GM18858 (cell line): ENCODE measurements at regions not wholly inside any gene's neighbourhood (a gene's known extent, or its start where the extent isn't known, plus 50 kb on each side); places are given as distances from the start of the nearest gene placed in this dataset.

Experiments used
- ATAC-seq: cut with Tn5 transposase; IDR thresholded peaks from one replicate; pipeline ENCODE4 v1.9.1; 2021; ENCODE audit not compliant: unreplicated experiment

DNA sequence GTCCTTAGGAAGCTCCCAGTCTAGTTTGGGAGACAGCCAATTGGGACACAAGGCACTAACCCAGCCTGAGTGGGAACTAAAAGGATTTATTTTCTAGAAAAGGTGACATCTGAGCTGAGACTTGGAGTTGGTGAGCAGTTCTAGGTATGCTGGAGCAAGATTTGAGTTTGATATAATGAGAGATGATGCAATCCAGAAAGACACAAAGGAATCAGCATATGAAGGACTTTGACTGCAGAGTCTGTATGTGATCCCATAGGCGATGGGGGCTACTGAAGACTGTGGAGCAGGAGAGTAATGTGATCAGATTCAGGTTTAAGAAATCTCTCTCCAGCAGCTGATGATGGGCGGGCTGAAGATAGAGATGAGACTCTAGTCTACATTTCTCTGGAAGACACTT lies 135.1 kb upstream of the MYCN start:
- no peak for ATAC-seq

DNA sequence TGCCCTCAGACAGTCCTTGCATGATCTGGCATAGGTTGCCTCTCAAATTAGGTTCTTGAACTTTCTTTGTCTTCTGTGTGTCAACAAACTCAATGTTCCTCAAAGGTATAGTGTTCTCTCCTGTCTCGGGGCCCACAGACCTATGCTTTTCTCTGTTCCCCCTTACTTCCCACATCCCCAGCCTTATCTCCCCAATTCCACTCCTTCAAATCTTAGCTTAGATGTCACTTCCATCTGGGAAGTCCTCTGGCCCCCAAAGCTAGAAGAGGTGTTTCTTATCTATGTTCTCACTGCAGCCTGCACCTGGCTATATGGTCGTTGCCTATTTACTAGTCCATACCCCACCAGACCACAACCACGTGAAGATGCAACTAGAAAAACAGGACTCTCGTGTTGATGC lies 134.6 kb upstream of the MYCN start:
- no peak for ATAC-seq

DNA sequence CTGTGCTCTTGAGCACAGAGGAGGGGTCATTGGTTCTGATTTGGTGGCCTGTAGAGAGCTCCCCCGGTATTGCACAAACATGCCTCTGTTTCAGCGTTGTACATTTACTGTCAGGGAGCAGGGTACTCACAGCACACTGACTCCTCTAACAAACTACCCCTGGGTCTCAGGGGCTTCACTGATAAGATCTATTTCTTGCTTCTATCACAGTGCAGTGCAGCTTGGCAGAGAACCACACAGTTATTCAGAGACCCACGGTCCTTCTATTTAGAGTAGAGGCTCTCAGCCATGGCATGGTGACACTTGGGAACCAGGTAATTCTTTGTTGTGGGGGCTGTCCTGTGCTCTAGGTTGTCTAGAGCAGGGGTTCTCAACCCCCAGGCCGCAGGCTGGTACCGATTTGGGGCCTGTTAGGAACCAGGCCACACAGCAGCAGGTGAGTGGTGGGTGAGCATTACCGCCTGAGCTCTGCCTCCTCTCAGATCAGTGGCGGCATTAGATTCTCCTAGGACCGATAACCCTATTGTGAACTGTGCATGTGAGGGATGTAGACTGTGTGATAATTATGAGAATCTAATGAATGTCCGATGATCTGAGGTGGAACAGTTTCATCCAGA lies 133.4 kb upstream of the MYCN start:
- no peak for ATAC-seq

DNA sequence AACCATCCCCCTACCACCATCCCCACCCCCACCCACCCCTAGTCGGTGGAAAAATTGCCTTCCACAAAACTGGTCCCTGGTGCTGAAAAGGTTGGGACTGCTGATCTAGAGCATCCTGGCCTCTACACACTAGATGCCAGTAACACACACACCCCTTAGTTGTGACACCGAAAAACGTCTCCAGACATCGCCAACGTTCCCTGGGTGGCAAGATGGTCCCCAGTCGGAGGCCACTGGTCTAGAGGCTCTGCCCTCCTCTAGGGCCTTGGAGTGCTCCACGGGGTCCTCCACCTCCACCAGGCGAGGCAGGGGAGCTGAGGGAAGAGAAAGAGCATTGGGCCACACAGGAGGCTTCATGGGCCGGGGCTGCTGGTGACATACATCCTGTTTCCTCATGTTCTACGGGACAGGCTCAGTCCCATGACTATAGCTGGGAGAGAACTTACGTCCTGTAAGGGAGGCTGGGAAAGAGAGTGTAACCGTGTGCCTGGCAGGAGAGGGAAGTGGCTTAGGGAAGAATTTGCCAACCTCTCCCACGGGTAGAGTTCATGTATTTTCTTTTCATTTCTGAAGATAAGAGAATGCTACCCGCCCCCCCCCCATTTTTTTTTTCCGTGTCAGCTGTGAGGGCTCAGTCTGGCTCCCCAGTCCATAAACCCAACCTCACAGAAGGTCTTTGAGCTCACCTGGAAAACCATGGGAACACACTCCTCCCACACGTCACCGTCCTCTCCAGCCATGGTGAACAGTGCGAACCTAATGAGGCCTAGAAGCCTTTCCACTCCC lies 132.7 kb upstream of the MYCN start:
- ATAC-seq, result no peak

GRCh38 chr2:15808204-15808910 lies 132.0 kb upstream of the MYCN start:
- ATAC-seq, result no peak

GRCh38 chr2:15808944-15809343 lies 131.4 kb upstream of the MYCN start:
- no peak for ATAC-seq

- no peak for ATAC-seq
These were observed 130.9 kb upstream of the MYCN start for GRCh38 chr2:15809404-15809803.

DNA sequence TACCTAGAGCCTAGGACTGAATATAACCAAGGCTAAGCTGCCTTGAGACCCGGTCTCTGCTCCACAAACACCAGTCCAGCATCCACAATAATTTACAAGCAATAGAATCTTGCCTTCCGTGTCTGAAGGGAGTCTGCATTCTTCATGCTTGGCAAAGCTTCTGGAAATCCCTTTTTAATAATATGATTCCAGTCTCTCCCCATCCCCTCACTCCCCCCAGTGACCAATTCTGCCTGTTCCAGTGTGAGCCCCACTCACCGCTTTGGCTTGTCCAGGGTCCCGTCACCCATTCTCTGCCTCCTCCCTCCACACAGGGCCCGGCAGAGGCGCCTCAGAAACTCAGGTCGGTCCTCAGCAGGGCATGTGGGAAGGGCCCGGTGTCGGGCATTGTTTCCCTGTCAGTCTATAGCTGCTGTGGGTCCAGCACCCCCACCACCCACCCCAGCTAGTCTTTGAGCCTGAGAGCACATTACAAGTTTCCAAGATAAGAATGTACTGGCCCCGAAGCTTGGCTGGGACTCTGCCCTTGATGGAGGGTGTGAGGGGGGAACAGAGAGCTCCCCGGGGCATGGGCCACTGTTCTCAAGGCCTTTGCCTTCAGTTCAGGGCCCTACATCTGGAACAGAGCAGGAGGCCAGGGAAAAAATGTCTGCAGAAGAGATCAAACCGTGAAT lies 129.7 kb upstream of the MYCN start:
- no peak for ATAC-seq

GRCh38 chr2:15811367-15811766 lies 129.0 kb upstream of the MYCN start:
- ATAC-seq, result no peak

GRCh38 chr2:15812187-15812780 lies 128.1 kb upstream of the MYCN start:
- ATAC-seq, result no peak

GRCh38 chr2:15813481-15814266 lies 126.7 kb upstream of the MYCN start:
- ATAC-seq, result no peak

- no peak for ATAC-seq
These were observed 125.9 kb upstream of the MYCN start for GRCh38 chr2:15814403-15814802.

DNA sequence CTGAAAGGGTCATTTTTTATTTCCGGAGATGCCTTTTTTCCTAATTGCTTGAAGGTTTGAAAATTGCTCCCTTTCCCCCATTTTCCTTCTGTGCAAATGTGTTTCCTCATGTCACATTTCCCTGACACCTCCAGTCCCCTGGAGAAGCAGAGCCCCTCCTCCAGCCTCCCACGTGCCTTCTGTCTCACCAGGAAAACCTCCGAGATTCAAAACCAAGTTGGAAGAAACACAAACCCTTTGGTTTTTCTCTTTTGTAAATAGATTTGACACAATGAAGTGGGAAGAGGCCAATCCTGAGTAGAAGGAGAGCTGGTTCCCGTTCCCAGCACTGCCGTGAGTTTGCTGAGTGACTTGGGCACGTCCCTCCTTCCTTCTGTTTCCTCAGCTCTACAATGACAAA lies 125.4 kb upstream of the MYCN start:
- ATAC-seq, result no peak

GRCh38 chr2:15816226-15816625 lies 124.1 kb upstream of the MYCN start:
- ATAC-seq, result no peak

DNA sequence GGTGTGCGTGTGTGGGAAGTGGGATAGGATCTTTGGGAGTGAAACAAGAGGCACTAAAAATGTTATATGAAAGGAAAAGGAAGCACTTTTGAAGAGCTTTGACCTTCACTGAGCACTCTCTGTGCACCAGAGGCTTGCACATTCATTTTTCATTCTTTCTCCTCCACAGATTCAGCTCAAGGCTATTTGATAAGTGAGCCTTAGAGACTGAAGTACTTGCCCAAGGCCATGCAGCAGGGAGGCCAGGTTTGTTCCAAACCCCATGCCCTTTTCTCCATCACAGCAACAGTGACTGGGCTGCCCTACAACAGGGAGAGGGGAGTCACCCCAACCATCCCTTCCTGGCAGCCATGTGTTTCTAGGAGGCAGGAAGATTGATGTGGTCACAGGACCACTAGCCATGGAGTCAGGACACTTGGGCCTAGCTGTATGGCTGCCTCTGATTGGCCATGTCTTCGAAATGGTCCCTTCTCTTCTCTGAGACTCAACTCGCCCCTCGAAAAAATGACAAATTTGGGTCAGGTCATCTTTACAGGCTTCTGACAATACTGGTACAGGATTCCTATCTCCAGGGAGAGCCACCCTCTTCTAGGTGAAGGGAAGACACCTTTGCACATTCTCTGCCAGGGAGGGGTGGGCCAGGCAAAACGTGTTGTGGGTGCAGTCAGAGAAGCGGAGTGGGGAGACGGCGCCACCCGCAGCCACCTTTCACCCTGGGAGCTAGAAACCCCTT lies 123.5 kb upstream of the MYCN start:
- ATAC-seq, result no peak

- no peak for ATAC-seq
These were observed 122.6 kb upstream of the MYCN start for GRCh38 chr2:15817748-15818147.

GRCh38 chr2:15818318-15818753 lies 122.0 kb upstream of the MYCN start:
- no peak for ATAC-seq

- ATAC-seq, result no peak
These were observed 121.5 kb upstream of the MYCN start for GRCh38 chr2:15818881-15819280.

GRCh38 chr2:15819562-15820256 lies 120.6 kb upstream of the MYCN start:
- ATAC-seq, result no peak
